HG03060 (cell line): ENCODE measurements at regions not wholly inside any gene's neighbourhood (a gene's known extent, or its start where the extent isn't known, plus 50 kb on each side); places are given as distances from the start of the nearest gene placed in this dataset.

Source experiments
- ATAC-seq: cut with Tn5 transposase; IDR thresholded peaks from one replicate; pipeline ENCODE4 v1.9.1; 2021; ENCODE audit warnings: low read depth, moderate number of reproducible peaks; ENCODE audit not compliant: unreplicated experiment

DNA sequence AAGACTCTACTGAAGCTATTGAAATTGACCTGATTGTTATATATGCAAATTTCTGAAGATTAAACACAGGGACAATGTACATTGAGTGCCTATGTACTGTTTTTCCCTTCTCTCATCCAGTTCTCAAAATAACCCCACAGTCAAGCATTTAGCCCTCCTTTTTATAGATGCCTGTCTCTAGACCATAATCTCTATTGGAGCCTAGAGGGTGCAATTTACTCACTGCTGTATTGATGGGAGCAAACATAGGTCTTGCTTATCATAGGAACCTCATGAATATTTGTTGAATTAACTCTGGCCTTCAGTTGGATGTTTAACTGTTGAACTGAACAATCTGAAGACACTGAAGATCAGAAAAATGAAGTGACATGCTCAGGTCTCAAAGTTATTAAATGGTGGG is 183.0 kb downstream of the RFC3 start:
- no peak for ATAC-seq

GRCh38 chr13:34001389-34001788 is 183.4 kb downstream of the RFC3 start:
- no peak for ATAC-seq

DNA sequence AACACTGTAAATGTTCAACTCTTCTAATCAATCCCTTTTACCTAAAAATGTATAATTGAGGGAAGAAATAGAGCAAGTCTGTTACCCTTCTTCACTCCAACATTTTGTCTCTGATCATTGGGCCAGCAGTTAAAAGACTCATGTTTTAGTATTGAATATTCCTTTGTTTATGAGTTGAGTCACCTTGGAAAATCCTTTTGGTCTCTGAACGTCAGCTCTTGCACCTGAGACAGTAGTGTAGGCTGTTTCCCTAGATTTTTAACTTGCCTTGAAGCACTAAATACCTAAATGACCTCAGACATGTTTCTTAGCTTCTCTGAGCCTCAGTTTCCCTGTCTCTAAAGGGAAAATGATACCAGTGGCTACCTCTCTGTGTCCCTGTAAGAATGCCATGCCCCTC is 184.2 kb downstream of the RFC3 start:
- ATAC-seq = no peak

DNA sequence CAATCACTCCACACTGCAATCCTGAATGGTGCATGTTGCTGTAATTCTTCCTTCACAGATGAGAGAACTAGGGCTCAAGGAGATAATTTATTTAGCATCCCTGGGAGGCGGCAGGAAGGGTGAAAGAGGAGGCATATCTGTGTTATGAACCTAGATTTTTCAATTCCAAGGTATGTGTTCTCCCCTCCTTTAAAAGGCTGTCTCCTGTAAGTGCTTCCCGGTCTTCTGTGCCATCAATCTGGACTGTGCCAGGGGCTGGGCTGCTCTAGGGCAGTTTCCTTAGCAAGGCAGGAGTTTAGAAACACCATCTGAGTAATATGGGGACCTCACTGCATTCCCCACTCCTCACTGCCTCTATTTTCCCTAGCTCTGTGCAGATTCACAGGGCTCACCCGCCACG is 185.0 kb downstream of the RFC3 start:
- ATAC-seq = no peak

DNA sequence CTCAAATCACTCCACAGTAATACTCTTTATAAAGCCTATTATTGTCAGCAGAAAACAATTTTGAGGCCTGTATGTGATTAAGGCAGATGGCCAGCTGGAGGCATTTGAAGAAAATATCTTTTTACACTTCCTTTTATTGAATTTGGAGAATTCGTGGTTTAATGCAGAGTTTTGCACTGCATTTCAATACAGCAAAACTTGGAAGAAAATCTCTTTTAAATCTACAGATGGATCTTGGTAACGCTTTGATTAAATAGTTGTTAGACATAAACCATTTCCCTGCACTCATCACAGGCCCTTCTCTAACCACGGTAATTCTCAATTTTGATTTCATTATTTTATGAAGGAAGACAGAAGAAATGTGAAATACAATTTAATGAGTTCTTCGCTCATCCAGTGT is 185.7 kb downstream of the RFC3 start:
- no peak for ATAC-seq

- no peak for ATAC-seq
These were observed 186.7 kb downstream of the RFC3 start for GRCh38 chr13:34004676-34005075.

- no peak for ATAC-seq
These were observed 188.1 kb downstream of the RFC3 start for GRCh38 chr13:34006011-34006410.

GRCh38 chr13:34011552-34012085 is 193.7 kb downstream of the RFC3 start:
- no peak for ATAC-seq

DNA sequence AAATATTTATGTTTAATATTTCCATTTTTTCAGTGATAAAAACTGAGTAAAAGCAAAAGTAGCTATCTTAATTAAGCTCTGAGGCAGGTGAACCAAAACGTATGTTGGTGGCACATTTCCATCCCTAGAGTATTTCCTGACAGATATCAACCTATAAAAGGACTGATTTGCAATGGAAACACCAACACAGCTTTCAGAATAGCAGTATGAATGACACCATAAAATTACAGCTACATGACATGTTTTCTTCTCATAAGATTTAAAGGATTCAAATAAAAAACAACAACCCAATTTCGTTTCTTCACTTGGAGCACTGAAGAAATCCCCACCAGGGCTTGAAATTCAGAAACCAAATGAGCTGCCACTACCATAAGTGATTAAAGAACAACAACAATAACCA is 194.4 kb downstream of the RFC3 start:
- no peak for ATAC-seq

DNA sequence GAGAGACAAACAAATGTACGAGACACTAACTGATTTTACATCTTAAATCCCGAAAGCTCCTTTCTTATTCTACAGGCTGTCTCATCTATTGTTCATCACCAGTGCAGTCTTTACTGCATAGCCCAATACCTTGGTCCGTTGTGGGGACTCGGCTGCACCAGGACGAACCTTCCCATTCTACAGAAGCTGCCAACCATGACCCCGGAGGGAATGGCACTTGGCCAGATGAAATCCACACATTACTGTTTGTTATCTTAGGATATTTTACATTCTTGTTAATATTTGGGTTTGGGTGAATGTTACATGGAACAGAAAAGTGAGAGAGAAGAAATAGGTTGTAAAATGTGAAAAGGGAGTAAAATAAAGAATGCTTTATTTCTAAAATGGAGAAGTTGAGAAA is 195.1 kb downstream of the RFC3 start:
- no peak for ATAC-seq

- no peak for ATAC-seq
These were observed 199.3 kb downstream of the RFC3 start for GRCh38 chr13:34017231-34017630.

GRCh38 chr13:34019870-34020269 is 201.9 kb downstream of the RFC3 start:
- ATAC-seq = no peak

DNA sequence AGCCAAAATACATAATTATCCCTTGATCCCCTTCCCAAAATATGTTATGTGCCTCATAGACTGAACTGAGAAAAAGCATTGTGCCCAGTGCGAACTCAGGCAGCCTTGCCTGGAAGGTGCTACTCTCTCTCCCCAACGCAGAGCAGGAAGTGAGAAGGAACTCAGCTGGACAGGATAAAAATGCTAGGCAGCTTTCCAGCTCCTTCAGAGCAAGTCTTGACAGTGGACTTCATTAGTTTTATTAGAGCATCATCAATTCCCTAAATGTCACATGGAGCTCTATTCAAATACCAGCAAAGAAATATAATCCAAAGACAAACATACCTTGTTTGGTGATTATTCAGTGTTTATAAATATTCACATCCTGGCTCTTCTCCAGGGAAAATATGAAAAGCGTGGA is 202.4 kb downstream of the RFC3 start:
- no peak for ATAC-seq

DNA sequence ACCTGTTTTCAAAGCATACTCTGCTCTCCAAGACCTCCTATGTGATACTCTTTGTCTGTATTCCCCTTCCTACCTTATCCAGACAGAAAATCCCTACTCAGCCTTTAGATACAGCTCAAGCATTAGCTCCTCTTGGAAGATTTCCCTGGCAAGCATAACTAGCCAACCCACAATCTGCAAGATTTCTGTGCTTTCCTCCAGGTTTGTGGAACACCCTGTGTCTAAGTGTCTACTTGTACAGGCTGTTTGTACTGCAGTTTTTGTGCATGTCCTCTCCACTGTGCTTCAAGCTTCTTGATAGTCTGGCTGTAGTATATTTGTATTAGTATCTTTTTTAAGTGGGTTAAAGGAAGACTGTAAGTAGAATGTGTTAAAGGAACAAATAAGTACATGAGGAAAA is 203.7 kb downstream of the RFC3 start:
- ATAC-seq = no peak

DNA sequence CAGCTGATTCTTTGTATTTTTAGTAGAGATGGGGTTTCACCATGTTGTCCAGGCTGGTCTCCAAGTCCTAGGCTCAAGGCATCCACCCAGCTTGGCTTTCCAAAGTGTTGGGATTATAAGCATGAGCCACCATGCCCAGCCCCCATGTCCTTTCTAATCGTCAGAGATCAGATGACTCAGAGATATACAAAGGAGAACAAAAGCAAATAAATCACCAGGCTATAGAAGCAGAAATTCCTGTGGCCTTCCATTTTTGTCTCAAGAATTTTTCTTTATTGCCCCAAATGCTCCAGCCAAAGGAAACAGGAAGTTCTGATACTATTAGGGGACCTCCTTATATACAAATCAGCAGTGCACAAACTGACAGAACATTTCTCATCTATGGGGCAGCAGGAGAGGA is 207.8 kb downstream of the RFC3 start:
- no peak for ATAC-seq

GRCh38 chr13:34026308-34026707 is 208.4 kb downstream of the RFC3 start:
- no peak for ATAC-seq

DNA sequence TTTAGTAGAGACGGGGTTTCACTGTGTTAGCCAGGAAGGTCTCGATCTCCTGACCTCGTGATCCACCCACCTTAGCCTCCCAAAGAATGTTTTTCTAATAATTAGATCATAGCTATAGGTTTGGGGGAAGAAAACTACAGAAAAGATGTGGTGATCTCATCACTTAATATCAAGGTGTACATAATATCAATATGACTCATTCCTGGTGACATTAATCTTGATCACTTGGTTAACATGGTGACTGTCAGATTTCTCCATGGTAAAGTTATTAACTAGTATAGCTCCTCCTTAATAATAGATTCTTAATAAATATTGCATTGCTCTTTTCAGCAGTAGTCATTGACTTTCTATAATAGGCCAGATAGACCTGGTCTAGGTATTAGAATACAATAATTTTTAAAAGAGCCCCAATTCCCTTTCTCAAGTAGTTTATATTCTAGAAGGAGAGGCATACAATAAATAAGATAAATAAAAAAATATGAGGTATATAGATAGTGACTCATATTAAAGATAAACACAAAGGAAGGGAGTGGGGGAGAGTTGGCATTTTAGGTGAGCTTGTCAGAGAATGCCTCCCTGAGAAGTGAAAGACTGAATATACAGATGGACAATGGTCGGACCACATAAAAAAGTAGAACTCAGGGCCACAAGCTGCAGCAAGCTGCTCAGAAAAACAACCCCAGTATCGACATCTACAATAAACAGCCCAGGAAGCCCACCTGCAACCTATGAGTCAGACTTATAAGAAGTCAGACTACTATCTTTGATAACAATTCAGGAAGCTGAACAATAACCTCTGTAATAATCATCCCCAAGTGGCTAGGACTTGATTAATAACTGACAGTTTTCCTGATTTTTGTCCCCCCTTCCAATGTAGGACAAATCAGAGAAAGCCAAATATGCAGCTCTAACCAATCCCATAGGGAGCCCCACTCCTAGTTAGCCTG is 210.8 kb downstream of the RFC3 start:
- ATAC-seq = no peak

DNA sequence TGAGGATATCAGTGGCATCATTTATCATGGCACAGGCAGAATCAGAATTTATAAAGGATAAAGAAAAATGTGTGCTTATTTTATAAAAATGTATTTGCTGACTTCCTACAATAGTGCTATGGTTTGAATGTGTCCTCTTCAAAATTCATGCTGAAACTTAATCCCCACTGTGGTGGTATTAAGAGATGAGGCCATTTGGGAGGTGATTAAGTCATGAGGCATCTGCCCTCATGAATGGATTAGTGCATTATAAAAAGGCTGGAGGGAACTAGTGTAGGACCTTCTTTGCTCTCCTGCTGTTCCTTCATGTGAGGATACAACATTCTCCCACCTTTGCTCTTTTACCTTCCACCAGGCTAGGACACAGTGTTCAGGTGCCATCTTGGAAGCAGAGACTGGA is 212.8 kb downstream of the RFC3 start:
- ATAC-seq = no peak

- no peak for ATAC-seq
These were observed 213.7 kb downstream of the RFC3 start for GRCh38 chr13:34031610-34032009.

DNA sequence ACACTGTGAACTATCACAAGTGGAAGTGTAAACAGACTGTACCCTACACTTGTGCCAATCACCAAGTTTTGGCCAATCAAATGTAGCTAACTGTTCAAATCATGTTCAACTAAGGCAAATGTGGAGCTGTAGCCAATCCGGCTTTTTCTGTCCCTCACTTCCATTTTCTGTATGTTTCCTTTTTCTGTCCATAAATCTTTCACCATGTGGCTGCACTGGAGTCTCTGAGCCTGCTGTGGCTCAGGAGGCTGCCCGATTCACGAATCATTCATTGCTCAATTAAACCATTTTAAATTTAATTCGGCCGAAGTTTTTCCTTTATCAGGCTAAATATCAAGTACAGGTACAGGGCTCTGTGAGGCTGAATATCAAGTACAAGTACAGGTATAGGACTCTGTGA is 216.5 kb downstream of the RFC3 start:
- no peak for ATAC-seq

- no peak for ATAC-seq
These were observed 217.2 kb downstream of the RFC3 start for GRCh38 chr13:34035178-34035577.

DNA sequence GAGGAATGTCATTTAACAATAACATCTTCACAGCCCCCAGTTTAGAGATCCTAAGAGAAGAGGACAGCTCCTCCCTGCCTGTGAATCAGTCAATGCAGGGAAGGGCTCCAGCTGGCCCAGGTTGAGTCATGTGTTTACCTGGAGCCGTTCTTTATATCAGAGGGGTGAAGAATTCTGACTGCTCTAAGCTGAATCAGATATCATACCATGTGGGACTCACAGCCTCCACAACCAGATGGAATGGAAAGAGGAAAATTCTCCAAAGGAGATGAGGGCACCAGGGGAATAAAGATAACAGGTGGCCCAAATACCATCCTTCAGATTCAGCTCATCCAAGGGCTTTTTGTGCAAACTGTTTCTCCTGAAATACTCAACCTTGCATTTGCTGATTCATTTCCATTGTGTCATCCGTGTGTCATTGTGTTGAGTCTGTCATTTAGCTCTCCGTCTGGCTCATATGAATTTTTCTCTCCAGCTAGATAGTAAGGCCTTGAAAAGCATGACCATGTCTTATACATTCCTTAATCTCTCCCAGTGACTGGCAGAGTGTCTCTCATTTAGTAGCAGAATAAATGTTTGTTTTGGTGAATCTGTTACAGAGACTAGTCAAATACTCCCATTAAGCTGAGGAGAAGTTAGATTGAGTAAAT is 217.9 kb downstream of the RFC3 start:
- ATAC-seq = no peak
